ENCODE measurements at regions not wholly inside any gene's neighbourhood (a gene's known extent, or its start where the extent isn't known, plus 50 kb on each side); places are given as distances from the start of the nearest gene placed in this dataset.

DNA sequence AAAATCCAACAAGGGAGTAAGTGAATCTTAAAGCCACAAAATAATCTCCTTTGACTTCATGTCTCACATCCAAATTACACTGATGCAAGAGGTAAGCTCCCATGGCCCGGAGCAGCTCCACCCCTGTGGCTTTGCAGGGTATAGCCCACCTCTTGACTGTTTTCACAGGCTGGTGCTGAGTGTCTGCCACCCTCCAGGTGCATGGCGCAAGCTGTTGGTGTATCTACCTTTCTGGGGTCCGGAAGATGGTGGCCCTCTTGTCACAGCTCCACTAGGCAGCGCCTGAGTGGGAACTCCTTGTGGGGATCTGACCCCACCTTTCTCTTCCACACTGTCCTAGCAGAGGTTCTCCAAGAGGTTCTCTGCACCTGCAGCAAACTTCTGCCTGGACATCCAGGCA is 1051.1 kb upstream of the CDH6 start:
- Histone ChIP-seq H2AFZ (replicated peaks) (no peak overlapping the region), H3K4me3 (no peak overlapping the region), H3K4me1 (no peaks in the 10 kb centered on the region), H3K4me2 (no peak overlapping the region), H4K20me1 (ENCODE audit: low read depth) (no peaks in the 10 kb centered on the region), H3F3A (ENCODE audit: low read depth) (no peaks in the 10 kb centered on the region), H3K9me3 (ENCODE audit: low read depth) (no peaks in the 10 kb centered on the region), H3K36me3 (no peaks in the 10 kb centered on the region), H3K79me2 (ENCODE audit: low read depth) (no peaks in the 10 kb centered on the region), H3K27ac (no peak overlapping the region), H3K27me3 (no peaks in the 10 kb centered on the region), H3K9ac (no peak overlapping the region)
- Mint-ChIP-seq H3K4me1 (no peaks in the 10 kb centered on the region), H3K27me3 (ENCODE audit: insufficient read depth, low read depth) (peaks cover 3% of the 10 kb centered on the region), H3K27ac (no peak overlapping the region), H3K9me3 (peaks cover 13% of the 10 kb centered on the region), H3K36me3 (no peaks in the 10 kb centered on the region), H3K4me3 (no peak overlapping the region)
- no peak for DNase-seq (ENCODE audit: low spot score)
- TF ChIP-seq EZH2phosphoT487 (IDR thresholded peaks at IDR 0.05) (no peak), EZH2 (IDR thresholded peaks at IDR 0.05) (no peak)

DNA sequence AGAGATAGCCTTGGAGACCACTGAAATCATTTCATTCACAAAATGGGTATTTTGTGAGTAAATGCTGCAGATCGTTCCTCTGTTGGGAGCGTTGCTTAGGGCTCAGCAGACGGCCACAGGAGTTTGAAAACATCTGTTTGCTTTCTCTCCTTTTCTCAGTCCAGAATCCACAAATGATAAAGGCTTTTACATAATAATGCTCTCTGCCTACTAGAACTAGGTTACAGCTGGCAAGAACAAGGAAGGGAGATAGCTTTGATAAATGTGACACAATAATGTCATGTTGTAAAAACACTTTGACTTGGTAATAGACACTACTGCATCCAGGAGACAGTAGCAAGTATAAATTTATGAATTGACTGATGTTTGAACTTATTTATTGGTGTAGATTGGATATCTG is 1072.4 kb upstream of the CDH6 start:
- Histone ChIP-seq H3F3A (ENCODE audit: low read depth) (peaks cover 4% of the 10 kb centered on the region), H3K79me2 (ENCODE audit: low read depth) (no peaks in the 10 kb centered on the region), H3K27me3 (no peaks in the 10 kb centered on the region), H3K27ac (no peak overlapping the region), H3K4me2 (no peak overlapping the region), H3K9ac (no peak overlapping the region), H2AFZ (replicated peaks) (peak overlapping the region; percentile 62), H4K20me1 (ENCODE audit: low read depth) (no peaks in the 10 kb centered on the region), H3K4me1 (no peaks in the 10 kb centered on the region), H3K4me3 (no peak overlapping the region), H3K9me3 (ENCODE audit: low read depth) (no peaks in the 10 kb centered on the region), H3K36me3 (no peaks in the 10 kb centered on the region)
- Mint-ChIP-seq H3K36me3 (no peaks in the 10 kb centered on the region), H3K27ac (no peak overlapping the region), H3K4me1 (no peaks in the 10 kb centered on the region), H3K9me3 (no peaks in the 10 kb centered on the region), H3K27me3 (ENCODE audit: insufficient read depth, low read depth) (no peaks in the 10 kb centered on the region), H3K4me3 (no peak overlapping the region)
- TF ChIP-seq EZH2 (IDR thresholded peaks at IDR 0.05) (no peak), EZH2phosphoT487 (IDR thresholded peaks at IDR 0.05) (no peak)
- TF ChIP-seq, protein P1, sequence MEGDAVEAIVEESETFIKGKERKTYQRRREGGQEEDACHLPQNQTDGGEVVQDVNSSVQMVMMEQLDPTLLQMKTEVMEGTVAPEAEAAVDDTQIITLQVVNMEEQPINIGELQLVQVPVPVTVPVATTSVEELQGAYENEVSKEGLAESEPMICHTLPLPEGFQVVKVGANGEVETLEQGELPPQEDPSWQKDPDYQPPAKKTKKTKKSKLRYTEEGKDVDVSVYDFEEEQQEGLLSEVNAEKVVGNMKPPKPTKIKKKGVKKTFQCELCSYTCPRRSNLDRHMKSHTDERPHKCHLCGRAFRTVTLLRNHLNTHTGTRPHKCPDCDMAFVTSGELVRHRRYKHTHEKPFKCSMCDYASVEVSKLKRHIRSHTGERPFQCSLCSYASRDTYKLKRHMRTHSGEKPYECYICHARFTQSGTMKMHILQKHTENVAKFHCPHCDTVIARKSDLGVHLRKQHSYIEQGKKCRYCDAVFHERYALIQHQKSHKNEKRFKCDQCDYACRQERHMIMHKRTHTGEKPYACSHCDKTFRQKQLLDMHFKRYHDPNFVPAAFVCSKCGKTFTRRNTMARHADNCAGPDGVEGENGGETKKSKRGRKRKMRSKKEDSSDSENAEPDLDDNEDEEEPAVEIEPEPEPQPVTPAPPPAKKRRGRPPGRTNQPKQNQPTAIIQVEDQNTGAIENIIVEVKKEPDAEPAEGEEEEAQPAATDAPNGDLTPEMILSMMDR (IDR thresholded peaks at IDR 0.05), result no peak
- no peak for DNase-seq (ENCODE audit: low spot score)

DNA sequence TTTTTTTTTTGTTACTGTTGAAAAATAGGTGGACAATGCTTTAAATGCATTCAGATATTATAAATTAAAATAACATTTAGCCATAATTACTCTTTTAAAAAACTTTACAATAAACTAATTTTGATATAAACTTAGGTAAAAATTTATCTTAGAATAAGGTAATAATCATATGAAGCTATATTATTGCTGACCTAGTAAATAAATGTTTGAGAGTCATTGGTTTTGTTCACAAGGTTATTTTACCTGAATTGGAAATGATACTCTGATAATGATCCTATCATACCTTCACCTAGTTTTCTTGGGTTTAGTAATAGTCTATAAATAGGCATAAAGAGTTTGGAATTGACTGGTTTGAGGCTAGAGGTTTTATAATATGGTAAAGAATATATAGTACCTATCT is 1076.4 kb upstream of the CDH6 start:
- Histone ChIP-seq H4K20me1 (ENCODE audit: low read depth) (no peaks in the 10 kb centered on the region), H3K9me3 (ENCODE audit: low read depth) (no peaks in the 10 kb centered on the region), H3K79me2 (ENCODE audit: low read depth) (no peaks in the 10 kb centered on the region), H3K4me3 (no peak overlapping the region), H2AFZ (replicated peaks) (no peak overlapping the region), H3K9ac (no peak overlapping the region), H3F3A (ENCODE audit: low read depth) (no peaks in the 10 kb centered on the region), H3K27ac (no peak overlapping the region), H3K4me2 (no peak overlapping the region), H3K27me3 (no peaks in the 10 kb centered on the region), H3K36me3 (no peaks in the 10 kb centered on the region), H3K4me1 (no peaks in the 10 kb centered on the region)
- Mint-ChIP-seq H3K27me3 (ENCODE audit: insufficient read depth, low read depth) (peaks cover under 1% of the 10 kb centered on the region), H3K4me3 (no peak overlapping the region), H3K36me3 (no peaks in the 10 kb centered on the region), H3K9me3 (no peaks in the 10 kb centered on the region), H3K4me1 (no peaks in the 10 kb centered on the region), H3K27ac (no peak overlapping the region)
- DNase-seq (ENCODE audit: low spot score), result no peak
- no peak for TF ChIP-seq EZH2phosphoT487 (IDR thresholded peaks at IDR 0.05)
- TF ChIP-seq, protein P1 (IDR thresholded peaks at IDR 0.05), result no peak
- TF ChIP-seq EZH2 (IDR thresholded peaks at IDR 0.05), result no peak

DNA sequence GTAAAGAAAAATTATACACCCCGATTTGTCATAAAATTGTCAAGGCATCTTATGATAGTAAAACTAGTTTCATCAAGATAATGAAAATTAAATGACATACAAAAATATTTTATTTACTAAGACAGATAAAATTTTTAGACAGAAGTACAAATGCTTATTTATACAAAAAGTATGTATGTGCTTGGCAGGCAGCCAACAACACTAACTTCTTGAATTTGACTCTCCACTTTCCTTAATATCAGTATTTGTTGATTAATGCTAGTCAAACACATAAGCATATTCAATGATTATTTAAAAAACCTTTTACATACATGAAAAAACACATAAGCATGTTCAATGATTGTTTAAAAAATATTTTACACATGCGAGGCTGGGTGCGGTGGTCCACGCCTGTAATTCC is 1079.9 kb upstream of the CDH6 start:
- Histone ChIP-seq H3K79me2 (ENCODE audit: low read depth) (no peaks in the 10 kb centered on the region), H3K4me3 (no peak overlapping the region), H3K4me2 (no peak overlapping the region), H3K36me3 (no peaks in the 10 kb centered on the region), H4K20me1 (ENCODE audit: low read depth) (no peaks in the 10 kb centered on the region), H3F3A (ENCODE audit: low read depth) (no peaks in the 10 kb centered on the region), H3K9ac (no peak overlapping the region), H2AFZ (replicated peaks) (no peak overlapping the region), H3K27me3 (no peaks in the 10 kb centered on the region), H3K27ac (no peak overlapping the region), H3K4me1 (no peaks in the 10 kb centered on the region), H3K9me3 (ENCODE audit: low read depth) (no peaks in the 10 kb centered on the region)
- Mint-ChIP-seq H3K27me3 (ENCODE audit: insufficient read depth, low read depth) (peaks cover 2% of the 10 kb centered on the region), H3K9me3 (no peaks in the 10 kb centered on the region), H3K4me3 (no peak overlapping the region), H3K36me3 (no peaks in the 10 kb centered on the region), H3K4me1 (no peaks in the 10 kb centered on the region), H3K27ac (no peak overlapping the region)
- TF ChIP-seq, protein P1 (IDR thresholded peaks at IDR 0.05), result no peak
- TF ChIP-seq EZH2phosphoT487 (IDR thresholded peaks at IDR 0.05), result no peak
- TF ChIP-seq EZH2 (IDR thresholded peaks at IDR 0.05), result no peak
- no peak for DNase-seq (ENCODE audit: low spot score)
